MM.1S (cell line): ENCODE measurements at regions not wholly inside any gene's neighbourhood (a gene's known extent, or its start where the extent isn't known, plus 50 kb on each side); places are given as distances from the start of the nearest gene placed in this dataset.

ENCODE experiments used
- DNase-seq: peaks from one replicate; pipeline ENCODE4 v3.0.0-alpha.2; 2015
- H2AFZ ChIP-seq: fragments of 300-600 bp; sonication (generic); 2 replicates; pipeline ENCODE4 v1.6.0; 2016; ENCODE audit warnings: antibody characterized with exemption, low read length
- H3F3A ChIP-seq: fragments of 300-600 bp; sonication (generic); 2 replicates; pipeline ENCODE4 v1.6.1; 2016; ENCODE audit warnings: mild to moderate bottlenecking, antibody characterized with exemption, low read length, moderate library complexity, mixed read lengths; ENCODE audit not compliant: insufficient read depth
- H3K27ac ChIP-seq: fragments of 300-600 bp; sonication (generic); 2 replicates; pipeline ENCODE4 v1.5.1; 2016; ENCODE audit warnings: mild to moderate bottlenecking, low read length
- H3K27me3 ChIP-seq: fragments of 300-600 bp; sonication (generic); replicated peaks from 2 replicates; pipeline ENCODE4 v1.6.0; 2016; ENCODE audit warnings: low read length; ENCODE audit not compliant: insufficient read depth
- H3K36me3 ChIP-seq: fragments of 300-600 bp; sonication (generic); replicated peaks from 2 replicates; pipeline ENCODE4 v1.6.1; 2016; ENCODE audit warnings: mild to moderate bottlenecking, low read length, mixed read lengths; ENCODE audit not compliant: insufficient read depth
- H3K4me1 ChIP-seq: fragments of 300-600 bp; sonication (generic); 2 replicates; pipeline ENCODE4 v1.6.1; 2016; ENCODE audit warnings: low read length, mixed read lengths
- H3K4me2 ChIP-seq: fragments of 300-600 bp; sonication (generic); 2 replicates; pipeline ENCODE4 v1.6.0; 2016; ENCODE audit warnings: low read depth, low read length
- H3K4me3 ChIP-seq: fragments of 300-600 bp; sonication (generic); 2 replicates; pipeline ENCODE4 v1.5.1; 2016; ENCODE audit warnings: low read length, mixed read lengths
- H3K79me2 ChIP-seq: fragments of 300-600 bp; sonication (generic); 2 replicates; pipeline ENCODE4 v1.6.1; 2016; ENCODE audit warnings: mixed run types, low read length, mixed read lengths
- H3K9ac ChIP-seq: fragments of 300-600 bp; sonication (generic); 2 replicates; pipeline ENCODE4 v1.6.1; 2016; ENCODE audit warnings: low read length, mixed read lengths
- H3K9me2 ChIP-seq: fragments of 300-600 bp; sonication (generic); replicated peaks from 2 replicates; pipeline ENCODE4 v1.6.1; 2016; ENCODE audit warnings: mild to moderate bottlenecking, low read length, mixed read lengths; ENCODE audit not compliant: insufficient read depth
- H3K9me3 ChIP-seq: fragments of 300-600 bp; sonication (generic); replicated peaks from 2 replicates; pipeline ENCODE4 v1.6.1; 2016; ENCODE audit warnings: mild to moderate bottlenecking, low read length, mixed read lengths; ENCODE audit not compliant: insufficient read depth
- H4K20me1 ChIP-seq: fragments of 300-600 bp; sonication (generic); 2 replicates; pipeline ENCODE4 v1.6.1; 2016; ENCODE audit warnings: mild to moderate bottlenecking, low read length, moderate library complexity, mixed read lengths; ENCODE audit not compliant: insufficient read depth
- CTCF ChIP-seq: fragments of 300-600 bp; sonication (generic); IDR thresholded peaks from 2 replicates; pipeline ENCODE4 v1.5.1; 2016; ENCODE audit warnings: antibody characterized with exemption, low read length, mixed read lengths
- EZH2 ChIP-seq: fragments of 300-600 bp; sonication (generic); optimal IDR thresholded peaks from 2 replicates; pipeline ENCODE3; 2017; ENCODE audit warnings: low read depth, mild to moderate bottlenecking, antibody characterized with exemption, low read length, mixed read lengths
- EZH2phosphoT487 ChIP-seq: fragments of 300-600 bp; sonication (generic); IDR thresholded peaks from 2 replicates; pipeline ENCODE4 v1.6.1; 2018; ENCODE audit warnings: antibody characterized with exemption, low read length

- Histone ChIP-seq H3K27ac (no peak overlapping the region), H3K79me2 (no peaks in the 10 kb centered on the region), H4K20me1 (no peaks in the 10 kb centered on the region)
These were observed 100.8 kb downstream of the RBFOX3 start for GRCh38 chr17:79510071-79510470.

GRCh38 chr17:79509490-79509889, 101.4 kb downstream of the RBFOX3 start:
- no peaks in the 10 kb centered on the region for H3F3A ChIP-seq
- no peaks in the 10 kb centered on the region for H3K9me2 ChIP-seq
- no peaks in the 10 kb centered on the region for H3K36me3 ChIP-seq
- H3K27me3 ChIP-seq = peaks cover 82% of the 10 kb centered on the region
- no peak overlapping the region for H3K9ac ChIP-seq
- H3K4me2 ChIP-seq = no peak overlapping the region
- H3K4me3 ChIP-seq = no peak overlapping the region
- DNase-seq = no peak
- H3K4me1 ChIP-seq = no peaks in the 10 kb centered on the region
- H4K20me1 ChIP-seq = no peaks in the 10 kb centered on the region
- H3K79me2 ChIP-seq = no peaks in the 10 kb centered on the region
- H2AFZ ChIP-seq = no peak overlapping the region
- H3K27ac ChIP-seq = no peak overlapping the region
- no peaks in the 10 kb centered on the region for H3K9me3 ChIP-seq
- TF ChIP-seq EZH2 (no peak), EZH2phosphoT487 (no peak), CTCF (no peak)

More at GRCh38 chr17:79510071-79510470, 100.8 kb downstream of the RBFOX3 start:
- Histone ChIP-seq H3K9me2 (no peaks in the 10 kb centered on the region), H3K4me1 (no peaks in the 10 kb centered on the region), H3K9ac (no peak overlapping the region), H3K4me3 (no peak overlapping the region), H3K27me3 (peaks cover 82% of the 10 kb centered on the region), H3K4me2 (no peak overlapping the region), H3K9me3 (no peaks in the 10 kb centered on the region), H3F3A (no peaks in the 10 kb centered on the region), H3K36me3 (no peaks in the 10 kb centered on the region), H2AFZ (no peak overlapping the region)
- no peak for DNase-seq
- no peak for TF ChIP-seq CTCF
- no peak for TF ChIP-seq EZH2
- TF ChIP-seq EZH2phosphoT487 = no peak

DNA sequence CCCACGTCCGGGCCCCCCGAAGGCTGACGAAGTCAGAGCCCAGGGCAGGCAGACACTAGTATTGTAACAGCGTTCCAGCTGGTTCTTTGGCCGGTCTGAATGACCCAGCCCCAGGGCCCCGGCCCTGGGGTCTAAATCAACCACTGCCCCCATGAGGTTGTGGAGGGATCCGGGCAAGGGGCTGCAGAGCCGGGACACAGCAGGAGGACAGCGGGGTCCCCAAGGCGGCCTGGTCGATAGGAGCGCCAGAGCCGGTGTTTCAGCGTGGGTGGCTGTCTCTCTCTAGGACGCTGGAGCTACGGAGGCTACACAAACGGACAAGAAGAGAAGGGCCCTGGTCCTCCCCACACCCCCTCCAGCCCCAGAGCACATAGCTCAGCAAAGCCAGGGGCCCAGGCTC, 101.8 kb downstream of the RBFOX3 start:
- no peak overlapping the region for H3K4me3 ChIP-seq

More for the DNA sequence above, 101.8 kb downstream of the RBFOX3 start:
- no peaks in the 10 kb centered on the region for H3K4me1 ChIP-seq
- H3K27me3 ChIP-seq = peaks cover 82% of the 10 kb centered on the region
- no peaks in the 10 kb centered on the region for H4K20me1 ChIP-seq
- TF ChIP-seq EZH2phosphoT487 = no peak
- no peak for TF ChIP-seq EZH2
- no peak for TF ChIP-seq CTCF
- H2AFZ ChIP-seq = no peak overlapping the region
- H3K9ac ChIP-seq = no peak overlapping the region
- H3K79me2 ChIP-seq = no peaks in the 10 kb centered on the region
- H3K27ac ChIP-seq = no peak overlapping the region
- H3K9me2 ChIP-seq = no peaks in the 10 kb centered on the region
- no peaks in the 10 kb centered on the region for H3F3A ChIP-seq
- H3K4me2 ChIP-seq = no peak overlapping the region
- no peaks in the 10 kb centered on the region for H3K9me3 ChIP-seq
- no peaks in the 10 kb centered on the region for H3K36me3 ChIP-seq
- DNase-seq = no peak
